HG03095 (cell line): ENCODE measurements at regions not wholly inside any gene's neighbourhood (a gene's known extent, or its start where the extent isn't known, plus 50 kb on each side); places are given as distances from the start of the nearest gene placed in this dataset.
"Not testable (repeated sequence)": the region's sequence is repeated elsewhere in the genome, so short reads cannot be mapped to it uniquely, and the experiment has no call there.

ENCODE experiments used
- ATAC-seq: cut with Tn5 transposase; IDR thresholded peaks from one replicate; pipeline ENCODE4 v1.9.1; 2021; ENCODE audit warnings: moderate library complexity; ENCODE audit not compliant: unreplicated experiment

DNA sequence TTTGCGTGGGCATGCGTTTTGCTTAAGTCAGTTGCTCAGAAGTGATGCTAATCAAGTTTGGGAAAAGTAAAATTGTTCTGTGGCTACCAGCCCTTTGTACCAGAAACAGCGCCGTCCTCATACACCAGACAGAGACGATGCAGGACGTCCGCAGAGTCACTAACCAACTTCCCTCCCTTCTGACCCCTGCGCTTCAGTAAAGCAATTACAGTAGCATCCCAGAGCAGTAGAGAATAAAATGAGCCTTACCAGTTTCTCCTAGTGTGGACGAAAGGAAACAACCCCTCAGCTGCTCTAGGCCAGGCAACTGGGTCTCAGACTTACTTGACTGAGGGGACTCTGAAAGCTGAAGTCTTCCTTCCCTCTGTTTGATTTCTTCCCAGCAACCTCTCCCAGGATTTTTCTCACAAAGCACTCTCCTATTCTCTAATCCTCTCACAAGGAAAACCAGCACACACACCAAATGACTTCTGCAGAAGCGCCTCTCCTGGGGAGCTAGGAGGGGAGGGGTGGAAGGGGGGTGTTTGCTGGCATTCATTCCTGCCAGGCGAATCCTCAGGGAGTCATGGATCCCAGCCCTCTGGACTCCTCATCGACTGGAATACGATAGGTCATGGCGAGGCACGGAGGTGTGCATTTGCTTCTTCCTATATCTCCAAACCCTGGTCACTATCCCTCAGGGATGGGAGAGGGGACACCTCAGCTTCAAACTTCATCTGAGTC is 56.0 kb upstream of the MID1 start:
- no peak for ATAC-seq

DNA sequence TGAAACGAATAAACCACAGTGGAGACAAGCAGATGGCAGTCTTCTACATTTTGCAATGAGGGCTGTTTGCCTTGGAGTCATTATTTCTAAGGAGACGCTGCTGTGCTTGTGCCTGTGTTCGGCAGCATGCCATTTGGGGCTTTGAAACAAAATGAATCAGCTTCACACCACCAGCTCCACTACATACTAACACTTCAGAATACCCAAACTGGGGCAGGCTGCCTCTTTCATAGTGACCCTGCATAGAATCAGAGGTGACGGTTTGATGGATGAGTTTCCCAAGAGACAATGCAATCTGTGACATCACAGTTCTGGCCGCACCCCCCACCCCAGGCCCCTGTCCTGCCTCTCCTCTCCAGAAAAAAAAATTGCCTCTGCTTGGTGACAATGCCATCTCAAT is 57.1 kb upstream of the MID1 start:
- ATAC-seq = no peak

DNA sequence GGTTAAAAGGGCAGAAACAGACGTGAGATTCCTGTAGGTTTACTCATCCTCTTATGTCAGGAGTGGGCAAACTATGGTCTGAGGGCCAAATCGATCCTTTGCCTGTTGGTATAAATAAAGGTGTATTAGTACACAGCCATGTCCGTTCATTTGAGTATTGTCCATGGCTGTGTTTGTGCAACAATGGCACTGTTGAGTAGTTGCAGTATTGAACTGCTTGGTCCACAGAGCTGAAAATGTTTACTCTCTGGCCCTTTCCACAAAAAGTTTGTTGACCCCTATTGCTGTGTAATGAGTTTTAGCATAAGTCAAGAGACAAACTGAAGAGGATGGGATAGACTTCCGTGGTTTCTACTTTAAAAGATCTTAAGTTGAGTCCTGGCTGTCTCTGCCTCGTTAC is 59.0 kb upstream of the MID1 start:
- ATAC-seq = no peak

DNA sequence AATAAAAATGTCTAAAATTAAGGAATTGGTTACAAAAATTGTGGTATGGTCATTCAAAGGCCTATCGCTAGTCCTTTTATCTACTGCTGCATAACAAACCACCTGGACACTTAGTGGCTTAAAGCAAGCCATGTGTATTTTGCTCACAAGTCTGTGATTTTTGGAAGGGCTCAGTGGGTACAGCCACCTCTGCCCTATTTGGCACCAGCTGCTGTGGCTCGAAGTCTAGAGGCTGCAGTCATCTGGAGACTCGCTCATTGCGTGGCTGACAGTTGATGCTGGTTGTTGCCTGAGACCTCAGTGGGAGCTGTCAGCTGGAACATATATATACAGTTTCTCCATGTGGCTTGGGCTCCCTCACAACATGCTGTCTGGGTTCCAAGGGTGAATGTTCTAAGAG is 60.8 kb upstream of the MID1 start:
- no peak for ATAC-seq

DNA sequence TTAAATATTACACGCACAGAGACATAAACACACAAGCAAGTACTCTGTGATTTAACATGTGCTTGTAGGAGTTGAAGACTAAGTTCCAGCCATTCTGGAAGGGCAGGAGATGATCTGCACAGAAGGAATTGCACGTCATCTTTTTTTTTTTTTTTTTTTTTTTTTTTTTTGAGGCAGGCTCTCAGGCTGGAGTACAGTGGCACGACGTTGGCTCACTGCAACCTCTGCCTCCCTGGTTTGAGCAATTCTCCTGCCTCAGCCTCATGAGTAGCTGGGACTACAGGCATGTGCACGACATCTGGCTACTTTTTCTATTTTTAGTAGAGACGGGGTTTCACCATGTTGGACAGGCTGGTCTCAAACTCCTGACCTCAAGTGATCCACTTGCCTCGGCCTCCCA is 63.2 kb upstream of the MID1 start:
- not testable (repeated sequence) for ATAC-seq

DNA sequence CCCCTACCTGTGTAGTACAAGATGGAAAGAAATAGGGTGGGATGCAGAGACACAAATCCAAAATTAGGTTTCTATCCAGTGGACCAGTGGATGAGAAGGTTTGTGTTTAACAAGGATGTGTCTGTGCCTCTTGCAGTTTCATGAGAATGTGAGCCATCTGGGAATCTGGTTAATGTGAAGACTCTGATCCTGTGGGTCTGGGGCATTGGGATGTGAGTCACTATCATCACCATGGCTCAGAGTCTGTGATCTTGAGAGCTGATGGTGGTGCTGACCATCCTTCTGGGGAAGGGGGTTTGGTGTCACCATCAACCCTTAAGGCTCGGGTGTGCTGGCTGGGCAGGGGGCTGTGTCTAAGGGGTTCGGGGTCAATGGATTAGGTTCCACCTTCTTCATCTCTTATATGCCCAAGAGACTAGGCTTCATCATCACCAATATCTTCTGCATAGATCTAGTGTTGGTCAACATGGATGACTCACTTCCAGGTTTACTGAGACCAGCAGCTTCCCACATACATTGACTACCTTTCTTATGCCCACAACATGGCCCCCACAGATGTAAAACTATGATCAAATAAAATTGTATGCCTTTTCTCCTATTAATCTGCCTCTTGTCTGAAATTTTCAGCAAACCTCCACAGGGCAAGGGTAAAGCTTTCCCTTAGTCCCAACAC is 65.7 kb upstream of the MID1 start:
- ATAC-seq = no peak

DNA sequence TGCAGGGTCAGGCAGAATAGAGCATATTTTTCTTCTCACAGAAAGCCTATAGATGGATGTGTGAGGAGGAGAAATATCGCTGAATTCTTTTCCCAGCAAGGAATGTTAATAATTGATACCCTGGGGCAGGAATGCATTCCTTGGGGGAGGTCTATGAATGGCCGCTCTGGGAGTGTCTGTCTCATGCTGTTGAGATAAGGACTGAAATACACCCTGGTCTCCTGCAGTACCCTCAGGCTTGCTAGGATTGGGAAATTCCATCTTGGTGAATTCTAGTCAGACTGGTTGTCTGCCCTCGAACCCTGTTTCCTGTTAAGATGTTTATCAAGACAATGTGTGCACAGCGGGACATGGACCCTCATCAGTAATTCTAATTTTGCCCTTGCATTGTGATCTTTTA is 71.4 kb upstream of the MID1 start:
- not testable (repeated sequence) for ATAC-seq

DNA sequence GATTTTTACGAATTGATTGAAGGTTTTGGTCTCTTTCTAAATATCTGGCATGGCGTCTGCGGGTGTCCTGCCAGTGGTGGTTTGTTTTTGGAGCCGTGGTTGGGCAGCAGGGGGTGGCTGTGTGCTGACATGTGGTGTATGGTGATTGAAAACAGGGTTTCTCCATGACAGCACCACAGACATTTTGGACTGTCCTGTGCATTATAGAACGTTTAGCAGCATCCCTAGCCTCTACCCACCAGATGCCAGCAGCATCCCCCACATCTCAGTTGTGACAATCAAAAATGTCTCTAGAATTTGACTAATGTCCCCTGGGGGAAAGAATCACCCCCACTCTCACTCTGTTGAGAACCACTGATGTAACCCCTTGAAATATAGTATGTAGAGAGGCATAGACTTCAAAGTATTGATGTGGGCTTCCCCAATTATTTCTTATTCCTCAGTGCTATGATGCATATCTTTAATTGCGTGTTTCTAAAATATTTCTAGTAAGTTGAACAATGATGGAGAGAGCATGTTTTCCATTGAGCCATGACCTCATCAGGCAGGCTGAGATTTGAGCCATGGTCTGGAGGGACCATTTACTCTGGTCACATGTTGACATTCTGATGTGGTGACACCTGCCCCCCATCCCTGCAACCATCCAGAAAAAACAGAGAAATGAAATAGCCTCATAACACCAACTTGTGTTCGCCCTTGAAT is 77.4 kb upstream of the MID1 start:
- no peak for ATAC-seq

DNA sequence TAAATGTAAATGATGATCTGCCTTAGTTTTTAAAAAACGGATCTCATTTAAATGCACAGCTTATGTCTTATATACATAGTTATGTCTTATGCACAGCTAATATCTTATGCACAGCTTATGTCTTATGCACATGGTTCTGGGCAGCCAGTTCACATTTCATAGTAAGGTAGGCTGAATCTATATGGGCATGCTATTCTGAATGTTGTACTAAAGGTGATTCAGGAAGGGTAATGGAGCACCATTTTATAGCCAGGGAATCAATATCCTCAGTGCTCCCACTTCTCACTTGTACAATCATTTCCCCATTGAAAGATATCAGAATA is 77.9 kb upstream of the MID1 start:
- ATAC-seq = no peak

DNA sequence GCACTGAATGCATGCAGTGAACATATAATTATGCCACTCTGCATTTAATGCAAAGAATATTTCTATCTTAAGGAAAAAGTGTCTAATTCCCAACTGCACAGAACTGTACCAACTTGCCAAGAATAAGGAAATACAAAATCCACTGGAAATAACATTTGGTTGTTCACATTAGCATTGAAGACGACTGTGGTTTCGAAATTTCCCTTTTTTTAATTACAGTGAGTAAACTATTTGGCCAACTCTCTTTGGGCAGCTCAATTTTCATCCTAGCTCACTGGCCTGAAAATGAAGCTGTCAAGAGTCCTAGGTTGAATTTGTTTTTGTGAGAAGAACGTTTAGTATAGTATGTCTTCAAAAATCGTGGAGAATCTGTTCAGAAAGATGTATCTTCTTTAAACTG is 81.6 kb upstream of the MID1 start:
- no peak for ATAC-seq

DNA sequence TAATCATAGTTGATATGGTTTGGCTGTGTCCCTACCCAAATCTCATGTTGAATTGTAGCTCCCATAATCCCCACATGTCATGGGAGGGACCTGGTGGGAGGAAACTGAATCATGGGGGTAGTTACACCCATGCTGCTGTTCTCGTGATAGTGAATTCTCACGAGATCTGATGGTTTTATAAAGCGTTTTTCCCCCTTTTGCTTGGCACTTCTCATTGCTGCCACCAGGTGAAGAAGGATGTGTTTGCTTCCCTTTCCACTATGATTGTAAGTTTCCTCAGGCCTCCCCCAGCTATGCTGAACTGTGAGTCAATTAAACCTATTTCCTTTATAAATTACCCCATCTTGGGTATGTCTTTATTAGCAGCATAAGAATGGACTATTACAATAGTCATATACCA is 86.0 kb upstream of the MID1 start:
- not testable (repeated sequence) for ATAC-seq

DNA sequence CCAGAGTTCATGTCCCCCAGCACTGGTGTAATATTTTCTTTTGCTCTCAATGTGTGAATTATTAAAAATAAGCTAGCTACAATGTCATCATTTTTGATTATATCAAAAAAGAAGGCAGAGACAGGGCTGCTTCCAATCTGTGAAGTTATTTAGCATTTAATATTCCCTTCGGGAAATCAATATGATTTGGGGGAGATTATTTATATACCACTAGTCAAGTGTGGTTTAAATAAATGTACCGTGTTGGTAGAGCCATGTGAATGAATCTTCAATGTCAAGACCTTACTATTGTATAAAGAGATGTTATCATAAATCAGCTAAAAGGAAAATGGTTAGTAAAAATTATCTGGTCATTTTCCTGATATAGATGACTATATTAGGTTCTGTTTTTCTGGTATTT is 87.4 kb upstream of the MID1 start:
- no peak for ATAC-seq

DNA sequence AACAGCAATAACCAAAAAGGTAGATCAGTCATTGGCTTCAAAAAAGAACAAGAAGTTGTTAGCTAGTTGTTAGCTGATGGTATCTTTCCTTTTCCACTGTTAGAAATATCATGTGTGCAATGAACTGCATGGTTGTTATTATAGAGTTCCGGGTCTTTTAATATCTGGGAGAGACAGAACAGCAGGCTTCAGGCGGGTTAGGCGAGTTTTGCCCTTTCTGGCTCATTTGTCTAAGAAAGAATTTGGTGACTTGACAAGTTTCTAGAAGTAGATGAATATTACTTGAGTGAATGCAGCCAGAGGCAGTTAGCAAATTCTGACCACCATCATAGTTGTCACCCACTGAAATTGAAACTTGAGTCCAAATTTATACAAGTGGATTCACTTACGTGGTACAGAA is 88.9 kb upstream of the MID1 start:
- ATAC-seq = no peak

DNA sequence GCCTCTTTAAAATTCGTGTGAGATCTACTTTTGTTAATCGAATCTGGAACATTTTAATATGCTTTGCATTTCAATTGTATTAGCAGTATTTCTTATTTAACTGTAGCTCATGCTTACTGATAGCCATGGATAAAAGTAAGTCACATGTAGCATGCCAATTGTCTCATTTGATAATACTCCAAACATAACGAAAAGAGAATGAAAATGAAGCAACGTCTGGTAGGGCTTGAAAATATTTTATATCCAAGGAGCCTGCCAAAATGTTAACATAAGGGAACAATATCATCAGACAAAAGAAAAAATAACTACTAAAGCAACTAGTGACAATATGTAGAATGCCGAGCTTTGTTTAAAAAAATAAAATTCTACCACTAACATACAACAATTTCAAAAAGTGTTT is 94.1 kb upstream of the MID1 start:
- no peak for ATAC-seq

DNA sequence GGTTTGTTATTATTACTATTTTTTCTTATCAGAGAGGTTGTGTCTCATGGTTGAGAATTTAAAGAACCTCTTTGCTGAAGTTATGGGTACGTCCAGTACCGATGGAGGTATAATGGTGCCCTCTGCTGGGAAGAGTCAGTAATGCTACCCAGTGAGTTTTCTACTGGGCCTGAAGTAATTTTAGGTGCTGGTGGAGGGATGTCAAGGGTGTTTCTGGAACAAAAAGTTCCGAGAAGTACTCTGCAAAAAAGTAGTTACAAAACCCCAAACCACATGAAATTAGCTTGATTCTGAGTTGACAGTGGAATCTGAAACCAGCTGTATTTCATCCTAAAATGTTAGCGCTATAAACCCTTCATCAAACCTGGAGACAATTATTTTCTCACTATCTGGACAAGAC is 102.5 kb upstream of the MID1 start:
- ATAC-seq = peak; percentile 72

DNA sequence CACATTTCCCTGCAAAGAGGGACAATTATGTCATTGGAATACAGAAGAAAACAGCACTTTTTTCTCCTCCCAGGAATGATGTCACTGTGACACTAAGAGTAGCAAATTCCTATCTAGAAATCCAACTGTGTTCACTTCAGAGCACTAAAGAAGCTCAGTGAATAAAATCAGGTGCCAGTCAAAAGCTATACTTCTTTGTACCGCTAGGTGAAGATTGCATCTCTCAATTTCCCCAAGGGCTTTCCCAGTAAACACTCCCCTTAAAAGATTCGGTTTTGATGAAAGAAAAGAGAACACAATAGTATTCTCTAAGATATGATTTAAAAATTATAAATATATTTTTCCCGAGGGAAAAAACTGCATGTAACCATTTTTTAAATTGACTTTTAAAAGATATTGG is 104.7 kb upstream of the MID1 start:
- no peak for ATAC-seq

DNA sequence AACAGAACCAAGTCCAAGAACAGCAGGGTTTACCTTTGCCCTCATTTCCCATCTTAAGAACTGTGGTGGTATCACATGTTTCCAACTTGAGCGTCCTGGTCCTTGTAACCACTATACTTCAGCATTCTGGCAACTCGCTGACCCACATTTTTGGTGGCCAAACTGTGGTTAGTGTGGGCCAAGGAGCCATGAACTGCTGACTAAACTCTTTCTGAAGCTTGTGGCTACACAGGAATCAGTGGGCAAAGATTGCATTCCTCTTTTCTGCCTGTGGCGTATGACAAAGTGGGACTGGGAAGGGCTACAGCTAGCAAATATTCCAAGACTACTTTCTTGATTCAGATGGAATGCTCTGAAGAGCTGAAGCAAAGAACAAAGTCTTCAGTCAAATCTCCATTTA is 106.3 kb upstream of the MID1 start:
- no peak for ATAC-seq

DNA sequence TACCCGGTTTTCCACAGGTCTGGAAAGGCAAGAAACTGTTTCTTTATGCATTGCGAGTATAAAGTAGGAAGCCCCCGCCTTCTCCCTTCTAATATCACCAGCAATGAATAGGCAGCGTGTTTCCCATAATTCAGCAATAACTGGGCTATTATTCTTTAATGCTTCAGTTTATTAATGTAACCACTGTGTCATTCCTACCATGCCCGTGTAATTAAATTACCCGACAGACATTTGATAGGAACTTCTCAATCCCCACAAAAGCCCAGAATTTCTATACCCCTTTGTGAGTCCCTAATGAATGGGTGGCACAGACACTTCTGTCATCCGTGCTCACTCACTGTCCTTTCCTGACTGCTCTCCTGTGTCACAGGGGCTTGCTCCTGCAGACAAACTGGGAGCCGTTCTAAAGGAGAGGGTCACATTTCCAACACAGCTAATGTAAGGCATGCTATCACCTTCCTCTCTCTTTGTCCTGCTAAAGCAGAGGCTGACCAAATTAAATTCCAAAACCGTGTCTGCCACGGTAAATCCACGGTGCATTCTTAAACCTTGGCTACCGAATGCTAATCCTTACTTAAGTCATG is 108.5 kb upstream of the MID1 start:
- no peak for ATAC-seq

DNA sequence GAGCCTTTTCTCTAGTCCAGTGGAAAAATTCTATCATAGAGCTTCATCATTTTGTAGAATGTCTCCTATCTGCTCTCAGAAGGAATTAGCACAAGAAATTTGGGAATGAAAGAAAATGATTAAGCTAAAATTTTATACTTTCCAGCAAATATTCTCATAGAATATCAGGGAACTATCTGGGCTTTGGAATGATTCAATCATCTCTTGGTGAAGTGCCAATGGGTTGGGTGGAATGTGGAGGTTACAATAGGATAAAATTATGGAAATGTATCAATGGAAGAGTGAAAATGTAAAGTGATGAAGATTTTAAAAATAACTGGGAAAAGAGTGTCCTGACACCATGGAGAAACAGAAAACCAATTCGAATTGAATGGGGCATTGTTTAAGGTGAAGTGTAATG is 119.0 kb upstream of the MID1 start:
- no peak for ATAC-seq

DNA sequence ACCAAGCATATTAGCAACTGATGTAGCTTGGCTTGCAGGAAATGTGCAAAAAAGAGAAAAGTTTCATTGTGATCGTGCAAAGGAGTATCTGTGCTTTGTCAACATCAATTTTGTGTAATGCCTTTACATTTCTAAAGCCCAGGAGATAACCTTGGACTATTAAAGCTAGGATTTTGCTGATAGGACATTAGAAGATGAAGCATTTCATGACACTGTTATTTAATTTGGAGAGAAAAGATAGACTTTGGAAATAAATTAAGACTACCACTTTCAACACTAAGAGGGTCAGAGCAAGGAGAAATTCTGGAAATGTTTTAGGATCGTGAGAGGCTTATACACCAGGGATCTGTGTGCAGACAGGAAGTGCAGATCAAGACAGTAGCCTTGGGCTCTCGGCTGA is 120.6 kb upstream of the MID1 start:
- no peak for ATAC-seq

DNA sequence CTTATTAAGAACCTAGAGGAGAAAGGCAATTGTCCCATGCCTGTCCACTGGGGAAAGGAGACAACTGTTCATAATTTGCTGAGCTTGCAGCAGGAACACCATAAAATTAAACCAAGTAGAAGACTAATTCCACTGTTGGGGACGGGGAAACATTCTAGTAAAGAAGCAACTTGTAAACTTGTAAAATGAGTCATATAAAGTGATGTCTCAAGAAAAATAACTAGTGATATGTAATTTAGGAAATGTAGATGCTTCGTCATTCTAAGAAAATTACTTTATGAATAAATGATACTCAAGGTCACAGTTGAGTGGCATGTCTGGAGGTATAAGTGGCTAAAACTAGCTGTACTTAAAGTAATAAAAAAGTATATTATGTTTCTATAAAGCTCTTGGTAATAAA is 121.2 kb upstream of the MID1 start:
- ATAC-seq = no peak

DNA sequence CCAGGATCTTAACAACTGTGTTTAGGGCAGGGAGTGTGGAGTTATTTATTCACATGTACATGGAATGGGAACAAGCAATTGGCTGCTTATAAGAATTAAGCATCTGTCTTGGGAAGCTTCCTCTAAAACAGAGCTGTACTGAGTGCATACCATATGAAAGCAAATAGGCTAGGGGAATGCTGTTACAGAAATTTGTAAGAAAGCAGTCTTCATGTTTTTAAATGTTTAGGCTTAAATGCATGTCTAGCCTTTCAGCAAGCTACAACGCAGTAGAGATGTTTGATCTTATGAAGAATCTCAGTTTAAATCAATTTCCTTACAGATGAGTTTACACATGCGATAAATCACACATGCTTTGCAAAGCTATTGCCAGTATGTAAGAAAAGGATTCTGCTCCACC is 123.1 kb upstream of the MID1 start:
- no peak for ATAC-seq
